IPS-18c (cell line): ENCODE measurements at regions not wholly inside any gene's neighbourhood (a gene's known extent, or its start where the extent isn't known, plus 50 kb on each side); places are given as distances from the start of the nearest gene placed in this dataset.
"Not testable (repeated sequence)": the region's sequence is repeated elsewhere in the genome, so short reads cannot be mapped to it uniquely, and the experiment has no call there.

Experiments used
- H3K4me3 ChIP-seq: 2 replicates; pipeline ENCODE4 v1.7.0; 2013; ENCODE audit warnings: low read depth, mild to moderate bottlenecking, low read length, moderate library complexity; ENCODE audit not compliant: insufficient read depth
- H3K9me3 ChIP-seq: one replicate; pipeline ENCODE4 v1.6.1; 2013; ENCODE audit warnings: mild to moderate bottlenecking, low read length, moderate library complexity; ENCODE audit not compliant: control insufficient read depth, insufficient read depth

GRCh38 chr16:88143122-88144027, 192.1 kb downstream of the BANP start:
- H3K9me3 ChIP-seq, H3K4me3 ChIP-seq: not testable (repeated sequence)

GRCh38 chr16:88144028-88144511, 192.8 kb downstream of the BANP start:
- H3K9me3 ChIP-seq = peaks cover 2% of the 10 kb centered on the region
- no peak overlapping the region for H3K4me3 ChIP-seq

GRCh38 chr16:88145376-88145775, 194.1 kb downstream of the BANP start:
- H3K9me3 ChIP-seq, H3K4me3 ChIP-seq: not testable (repeated sequence)

- H3K4me3 ChIP-seq, H3K9me3 ChIP-seq: not testable (repeated sequence)
Measured at GRCh38 chr16:88145824-88146405, 194.7 kb downstream of the BANP start.

GRCh38 chr16:88148078-88148477, 196.8 kb downstream of the BANP start:
- H3K4me3 ChIP-seq, H3K9me3 ChIP-seq: not testable (repeated sequence)

GRCh38 chr16:88148682-88149081, 197.4 kb downstream of the BANP start:
- H3K4me3 ChIP-seq, H3K9me3 ChIP-seq: not testable (repeated sequence)

GRCh38 chr16:88149158-88149603, 197.9 kb downstream of the BANP start:
- not testable (repeated sequence) for H3K4me3 ChIP-seq, H3K9me3 ChIP-seq

GRCh38 chr16:88149663-88150062, 198.4 kb downstream of the BANP start:
- H3K9me3 ChIP-seq, H3K4me3 ChIP-seq: not testable (repeated sequence)

- H3K9me3 ChIP-seq, H3K4me3 ChIP-seq: not testable (repeated sequence)
Measured at GRCh38 chr16:88150456-88151128, 199.4 kb downstream of the BANP start.

GRCh38 chr16:88151129-88151499, 199.9 kb downstream of the BANP start:
- not testable (repeated sequence) for H3K4me3 ChIP-seq, H3K9me3 ChIP-seq

GRCh38 chr16:88151859-88152843, 200.9 kb downstream of the BANP start:
- H3K9me3 ChIP-seq = not testable (repeated sequence)

GRCh38 chr16:88152879-88153278, 201.6 kb downstream of the BANP start:
- H3K4me3 ChIP-seq, H3K9me3 ChIP-seq: not testable (repeated sequence)

More at GRCh38 chr16:88151859-88152843, 200.9 kb downstream of the BANP start:
- H3K4me3 ChIP-seq = not testable (repeated sequence)

- not testable (repeated sequence) for H3K4me3 ChIP-seq, H3K9me3 ChIP-seq
Measured at GRCh38 chr16:88153516-88153915, 202.3 kb downstream of the BANP start.

- H3K4me3 ChIP-seq, H3K9me3 ChIP-seq: not testable (repeated sequence)
Measured at GRCh38 chr16:88154886-88155285, 203.7 kb downstream of the BANP start.

GRCh38 chr16:88155681-88156080, 204.4 kb downstream of the BANP start:
- not testable (repeated sequence) for H3K9me3 ChIP-seq, H3K4me3 ChIP-seq

GRCh38 chr16:88156640-88157283, 205.5 kb downstream of the BANP start:
- not testable (repeated sequence) for H3K9me3 ChIP-seq, H3K4me3 ChIP-seq
